GM19025 (cell line): ENCODE measurements at regions not wholly inside any gene's neighbourhood (a gene's known extent, or its start where the extent isn't known, plus 50 kb on each side); places are given as distances from the start of the nearest gene placed in this dataset.
A peak's percentile ranks its signal among the peaks of the same experiment; 100 is the strongest.

Source experiments
- ATAC-seq: cut with Tn5 transposase; IDR thresholded peaks from one replicate; pipeline ENCODE4 v1.9.1; 2021; ENCODE audit warnings: mild to moderate bottlenecking, low read depth, moderate library complexity; ENCODE audit not compliant: unreplicated experiment

DNA sequence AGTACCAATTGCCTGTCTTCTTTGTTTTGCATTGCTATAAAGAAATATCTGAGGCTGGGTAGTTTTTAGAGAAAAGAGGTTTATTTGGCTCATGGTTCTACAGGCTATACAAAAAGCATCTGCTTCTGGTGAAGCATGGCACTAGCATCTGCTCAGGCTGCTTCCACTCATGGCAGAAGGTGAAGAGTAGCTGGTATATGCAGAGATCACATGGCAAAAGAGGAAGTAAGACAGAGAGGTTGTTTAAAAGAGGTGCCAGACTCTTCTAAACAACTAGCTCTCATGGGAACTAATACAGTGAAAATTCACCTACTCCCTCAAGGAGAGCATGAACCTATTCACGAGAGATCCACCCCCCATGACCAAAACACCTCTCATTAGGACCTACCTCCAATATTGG, 56.7 kb upstream of the GUCA2B start:
- ATAC-seq, result no peak

DNA sequence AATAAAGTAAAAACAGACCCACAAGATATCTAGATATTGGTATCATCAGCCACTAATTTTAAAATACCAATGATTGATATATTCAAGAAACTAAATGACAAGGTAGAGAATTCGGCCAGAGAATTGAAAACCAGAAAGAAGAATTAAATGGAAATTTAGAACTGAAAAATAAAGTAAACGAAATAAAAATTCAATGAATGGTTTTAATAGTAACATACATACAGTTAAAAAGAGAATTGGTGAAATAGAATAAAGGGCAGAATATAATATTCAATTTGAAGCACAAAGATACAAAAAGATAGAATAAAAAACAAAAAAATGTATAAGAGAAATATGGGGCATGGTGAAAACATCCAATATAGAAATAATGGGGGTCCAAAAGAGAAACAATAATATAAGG, 64.0 kb upstream of the GUCA2B start:
- no peak for ATAC-seq

DNA sequence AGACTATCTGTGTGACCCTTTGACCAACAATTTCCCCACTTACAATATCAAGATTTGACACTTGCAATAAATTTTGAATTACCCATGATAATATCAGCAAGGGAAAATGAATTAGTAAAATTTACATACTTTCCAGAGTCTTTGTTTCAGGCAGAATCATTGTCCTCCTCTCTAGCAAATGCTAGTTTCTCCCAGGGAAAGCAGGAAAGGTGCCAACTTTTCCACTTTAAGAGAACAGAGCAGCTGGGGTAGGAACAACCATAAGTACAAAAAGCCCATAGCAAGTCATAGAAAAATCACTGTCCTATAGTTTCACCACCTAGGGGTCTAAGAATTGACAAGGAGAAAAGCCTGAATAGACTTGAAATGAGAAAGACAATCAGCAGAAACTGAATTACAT, 67.1 kb upstream of the GUCA2B start:
- no peak for ATAC-seq

DNA sequence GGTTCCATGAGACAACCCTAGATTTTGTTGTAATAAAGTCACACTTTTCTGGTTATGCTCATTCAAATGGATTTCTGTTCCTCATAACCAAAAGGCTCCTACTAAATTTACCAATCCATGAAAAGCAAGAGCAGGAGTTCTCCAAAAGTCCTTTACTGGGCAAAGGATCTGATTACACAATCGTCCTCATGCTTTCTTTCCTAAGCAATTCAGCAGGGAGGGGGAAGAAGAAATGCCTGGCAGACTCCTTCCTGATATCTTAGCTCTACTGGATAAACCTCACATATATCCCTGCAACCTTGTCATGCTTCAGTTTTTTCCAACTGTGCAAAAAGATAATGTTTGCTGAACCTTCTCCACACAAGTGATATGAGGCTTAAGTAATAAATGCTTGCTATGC, 67.6 kb upstream of the GUCA2B start:
- no peak for ATAC-seq

DNA sequence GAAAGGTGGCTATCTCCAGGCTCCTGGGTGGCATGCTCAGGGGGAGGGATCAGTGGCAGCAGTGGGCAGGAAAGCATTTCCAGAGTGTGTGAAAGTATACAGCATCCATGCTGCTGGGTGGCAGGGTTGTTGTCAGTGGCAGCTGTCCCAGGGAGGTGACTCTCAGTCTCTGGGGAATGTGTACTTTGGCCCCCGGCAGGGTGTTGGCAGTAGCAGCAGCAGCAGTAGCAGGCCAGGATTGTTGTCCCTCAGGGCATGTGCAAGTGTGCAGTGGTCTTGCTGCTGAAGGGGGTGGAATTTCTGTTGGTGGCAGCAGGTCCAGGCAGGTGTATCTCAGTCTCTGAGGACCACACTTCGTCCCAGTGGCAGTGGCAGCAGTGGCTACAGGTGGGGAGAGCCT, 71.7 kb upstream of the GUCA2B start:
- no peak for ATAC-seq

DNA sequence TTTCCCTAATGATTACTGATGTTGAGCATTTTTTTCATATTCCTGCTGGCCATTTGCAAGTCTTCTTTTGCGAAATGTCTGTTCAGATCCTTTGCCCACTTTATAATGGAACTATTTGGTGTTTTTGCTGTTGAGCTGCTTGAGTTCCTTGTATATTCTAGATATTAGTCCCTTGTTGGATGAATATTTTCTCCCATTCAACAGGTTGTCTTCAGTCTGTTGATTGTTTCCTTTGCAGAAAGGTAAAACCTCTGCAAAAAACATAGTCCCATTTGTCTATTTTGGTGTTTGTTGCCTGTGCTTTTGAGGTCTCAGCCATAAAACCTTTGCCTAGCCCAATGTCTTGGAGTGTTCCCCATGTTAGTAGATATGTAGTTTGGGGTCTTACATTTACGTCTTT, 78.0 kb upstream of the GUCA2B start:
- no peak for ATAC-seq

DNA sequence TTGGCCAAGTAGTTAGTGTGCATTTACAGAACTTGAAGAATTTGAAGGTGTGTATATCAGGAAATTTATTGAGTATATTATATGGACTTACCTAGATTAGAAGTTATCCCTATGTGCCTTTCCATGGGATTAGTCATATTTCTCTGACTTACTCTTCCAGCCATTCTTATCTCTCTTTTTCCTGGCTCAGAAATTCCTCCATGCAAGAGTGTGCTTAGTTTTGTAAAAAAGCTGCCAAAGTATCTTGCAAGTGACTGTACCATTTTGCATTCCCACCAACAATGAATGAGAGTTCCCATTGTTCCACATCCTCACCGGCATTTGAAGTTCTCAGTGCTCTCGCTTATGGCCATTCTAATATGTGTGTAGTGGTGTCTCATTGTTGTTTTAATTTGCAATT, 82.2 kb upstream of the GUCA2B start:
- ATAC-seq, result no peak

DNA sequence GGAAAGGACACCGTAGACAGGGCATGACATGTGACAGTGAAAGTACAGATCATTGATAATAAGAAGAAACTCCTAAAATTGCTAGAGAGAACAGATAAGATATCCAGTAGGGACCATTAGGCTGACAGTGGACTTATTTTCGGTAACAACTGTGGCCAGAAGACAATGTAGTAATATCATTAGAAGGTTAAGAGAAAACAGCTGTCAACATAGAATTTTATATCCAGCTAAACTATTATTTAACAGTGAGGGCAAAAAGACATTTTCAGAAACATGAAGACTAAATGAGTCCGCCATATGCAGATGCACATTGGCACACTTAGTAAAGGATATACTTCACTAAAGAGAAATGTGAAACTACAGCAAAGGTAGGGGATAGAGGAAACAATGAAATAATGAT, 95.4 kb upstream of the GUCA2B start:
- ATAC-seq, result no peak

DNA sequence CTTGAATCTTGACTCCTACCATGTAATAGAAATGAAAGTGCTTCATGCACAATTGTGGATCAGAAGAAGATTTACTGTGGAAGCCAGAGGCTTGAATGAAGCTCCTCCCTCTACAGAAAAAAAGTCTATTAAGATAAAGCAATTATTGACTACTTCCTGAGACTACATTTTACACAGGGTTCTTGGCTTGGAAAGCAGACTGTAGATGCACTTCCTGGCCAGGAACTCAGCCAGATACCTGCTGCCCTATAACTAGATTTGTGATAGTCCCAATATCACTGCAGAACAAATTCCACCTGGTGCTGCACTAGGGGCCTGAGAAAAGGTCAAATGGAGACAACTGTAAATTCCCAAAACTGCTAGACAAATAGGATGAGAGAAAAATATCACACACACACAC, 96.8 kb upstream of the GUCA2B start:
- ATAC-seq, result no peak

DNA sequence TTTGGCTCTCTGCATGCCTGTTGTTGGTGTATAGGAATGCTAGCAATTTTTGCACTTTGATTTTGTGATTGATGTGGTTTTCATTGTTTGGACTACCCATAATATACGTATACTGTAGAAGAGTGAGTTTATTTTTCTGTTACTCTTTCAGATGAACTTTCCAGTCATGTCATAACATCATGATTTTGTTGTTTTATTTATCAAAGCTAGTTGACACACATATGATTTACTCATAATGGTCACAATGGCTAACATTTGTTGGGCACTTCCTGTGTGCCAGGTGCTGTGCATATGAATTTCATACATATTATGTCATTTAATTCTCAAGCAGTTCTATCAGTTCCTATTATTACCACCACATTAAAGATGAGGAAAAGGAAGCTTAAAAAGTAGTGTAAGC, 98.1 kb upstream of the GUCA2B start:
- ATAC-seq, result no peak

DNA sequence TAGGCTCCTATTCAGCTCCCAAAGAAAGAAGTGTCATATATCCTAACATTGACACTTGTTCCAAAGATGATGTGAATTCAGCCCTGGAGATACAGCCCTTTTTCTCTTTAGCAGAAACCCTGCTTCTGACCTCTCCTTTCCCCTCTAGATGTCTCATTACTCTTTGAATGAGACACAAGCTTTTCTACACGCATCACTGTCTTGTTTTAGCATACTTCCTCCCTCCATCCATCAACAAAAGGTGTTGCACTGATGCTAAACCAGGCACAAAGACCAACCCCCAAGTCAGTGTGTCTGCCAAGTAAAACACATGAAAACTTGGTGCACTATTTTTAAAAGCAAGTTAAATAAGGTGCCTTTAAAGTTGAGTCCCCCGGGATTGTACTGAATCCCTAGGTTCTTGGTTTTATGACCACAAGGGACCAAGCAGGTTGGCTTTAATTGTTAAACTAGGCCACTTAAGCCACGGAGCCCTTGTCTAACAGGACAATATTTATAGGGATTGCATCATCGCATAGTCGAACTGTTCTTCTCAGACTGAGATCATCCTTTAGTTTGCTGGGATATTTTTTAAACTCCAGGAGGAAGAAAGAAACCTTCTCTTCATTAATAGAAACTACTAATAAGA, 101.0 kb upstream of the GUCA2B start:
- ATAC-seq, result no peak

DNA sequence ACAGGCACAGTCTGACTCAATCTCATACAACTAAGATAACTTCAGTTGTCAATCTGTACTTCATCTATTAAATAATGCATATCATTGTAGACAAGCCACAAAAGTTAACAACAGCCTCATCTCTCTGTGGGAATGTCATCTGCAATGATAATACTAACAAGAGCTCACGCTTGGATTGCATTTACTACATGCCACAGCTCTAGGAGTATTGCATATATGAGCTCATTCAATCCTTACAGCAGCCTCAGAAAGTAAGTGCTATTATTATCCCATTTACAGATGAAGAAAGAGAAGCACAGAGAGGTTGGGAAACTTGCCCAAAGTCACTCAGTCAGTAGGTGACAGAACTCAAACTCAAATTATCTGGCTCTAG, 105.7 kb upstream of the GUCA2B start:
- ATAC-seq, result no peak

DNA sequence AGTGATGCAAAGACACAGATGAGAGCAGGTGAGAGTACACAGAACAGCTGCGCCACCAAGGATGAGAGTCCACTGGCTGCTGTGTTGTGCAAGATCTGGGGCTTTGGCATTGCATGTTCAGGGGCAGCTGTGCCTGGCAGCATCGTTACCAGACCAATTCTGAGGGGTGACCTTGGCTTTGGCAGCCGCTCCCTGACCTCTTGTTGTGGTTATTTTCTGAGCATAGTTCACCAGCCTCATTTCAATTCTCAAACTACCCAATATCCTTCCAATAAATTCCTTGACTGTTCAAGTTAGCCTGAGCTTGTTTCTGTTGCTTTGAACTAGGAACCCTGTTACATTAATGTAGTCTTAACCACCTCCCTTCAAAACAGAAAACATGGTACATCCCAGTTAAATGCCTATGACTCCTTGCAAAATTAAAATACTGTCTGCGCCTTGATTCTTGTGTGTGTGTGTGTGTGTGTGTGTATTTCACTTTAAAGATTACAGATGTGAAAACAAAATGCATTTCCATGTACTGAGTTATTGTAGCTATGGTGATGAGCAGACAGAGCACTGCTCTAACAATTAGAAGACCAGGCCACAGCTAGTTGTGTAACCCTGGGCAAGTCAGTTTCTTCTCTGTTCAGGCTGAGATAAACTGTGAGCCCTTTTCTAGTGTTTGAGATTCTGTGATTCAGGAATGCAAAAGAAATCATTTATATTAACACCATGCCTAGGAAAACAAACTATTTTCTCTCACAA, 106.3 kb upstream of the GUCA2B start:
- no peak for ATAC-seq

DNA sequence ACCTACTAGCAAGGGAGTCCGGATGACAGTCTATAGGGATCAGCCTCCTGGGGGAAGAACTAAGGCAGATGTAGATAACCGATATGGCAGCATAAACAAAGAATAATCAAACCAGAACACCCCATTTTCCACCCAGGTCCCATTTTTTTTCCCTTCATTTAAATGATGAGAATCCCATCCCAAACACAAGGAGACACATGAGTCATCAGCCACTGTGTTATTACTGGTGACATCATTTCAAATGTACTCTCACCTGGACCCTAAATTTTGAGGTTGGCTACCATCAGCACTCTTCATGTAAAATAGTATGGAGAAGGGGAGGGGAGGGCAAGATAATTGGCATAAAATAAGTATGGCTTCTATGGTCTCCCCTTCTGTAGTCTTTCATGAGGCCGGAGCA, 108.9 kb upstream of the GUCA2B start:
- ATAC-seq, result no peak

DNA sequence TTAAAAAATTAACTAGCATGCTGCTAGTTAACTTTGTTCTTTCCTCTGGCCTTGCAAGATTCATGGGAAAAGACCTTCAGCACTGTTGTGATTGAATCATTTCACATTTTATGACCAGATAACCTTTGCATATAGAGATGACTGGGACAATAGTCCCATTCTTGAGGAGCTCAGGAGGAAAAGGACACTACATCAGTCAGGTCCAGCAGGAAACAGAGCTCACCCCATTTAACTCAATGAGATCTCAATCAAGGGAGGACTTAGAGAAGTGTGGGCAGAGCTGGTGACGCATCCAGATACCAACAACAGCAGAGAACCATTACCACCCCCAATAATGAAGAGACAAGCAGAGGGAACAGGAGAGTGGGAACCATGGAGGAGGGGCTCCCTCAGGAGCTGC, 109.4 kb upstream of the GUCA2B start:
- ATAC-seq, result no peak

DNA sequence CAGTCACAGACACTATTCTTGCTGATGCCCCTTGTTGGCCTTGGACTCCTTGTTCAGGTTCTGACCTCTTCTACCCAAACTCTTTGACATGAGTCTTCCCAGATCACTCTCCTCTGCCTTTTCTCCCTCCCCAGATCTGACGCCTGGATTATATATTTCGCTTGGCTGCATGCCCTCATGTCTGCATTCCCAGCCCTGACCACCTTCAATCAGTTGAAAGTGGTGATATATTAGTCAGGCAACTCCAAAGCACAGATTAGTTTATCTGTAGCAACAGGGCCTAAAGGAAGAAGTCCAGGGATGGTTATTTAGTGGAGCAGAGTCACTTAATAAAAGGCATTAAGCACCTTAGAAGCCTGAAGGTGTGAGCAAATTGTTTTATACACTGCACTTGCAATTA, 110.0 kb upstream of the GUCA2B start:
- ATAC-seq, result no peak

DNA sequence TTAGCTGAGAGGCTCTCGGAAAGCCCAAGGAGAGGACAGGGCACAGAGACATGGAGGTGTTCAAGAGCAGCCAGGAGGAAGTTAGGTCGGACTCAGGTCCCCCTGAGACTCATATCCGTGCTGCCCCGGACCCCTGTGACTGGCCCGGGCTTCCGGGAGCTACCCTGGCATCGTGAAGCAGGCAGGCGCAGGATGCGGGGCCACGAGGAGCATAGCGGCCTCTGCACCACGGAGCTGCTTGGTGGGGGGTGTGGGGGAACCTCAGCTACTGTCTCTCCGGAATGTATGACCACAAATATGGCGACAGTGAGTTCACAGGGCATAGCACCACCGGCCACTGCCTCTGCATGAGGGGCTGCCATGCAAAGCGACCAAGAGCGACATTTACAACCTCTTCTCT, 112.2 kb upstream of the GUCA2B start:
- no peak for ATAC-seq

DNA sequence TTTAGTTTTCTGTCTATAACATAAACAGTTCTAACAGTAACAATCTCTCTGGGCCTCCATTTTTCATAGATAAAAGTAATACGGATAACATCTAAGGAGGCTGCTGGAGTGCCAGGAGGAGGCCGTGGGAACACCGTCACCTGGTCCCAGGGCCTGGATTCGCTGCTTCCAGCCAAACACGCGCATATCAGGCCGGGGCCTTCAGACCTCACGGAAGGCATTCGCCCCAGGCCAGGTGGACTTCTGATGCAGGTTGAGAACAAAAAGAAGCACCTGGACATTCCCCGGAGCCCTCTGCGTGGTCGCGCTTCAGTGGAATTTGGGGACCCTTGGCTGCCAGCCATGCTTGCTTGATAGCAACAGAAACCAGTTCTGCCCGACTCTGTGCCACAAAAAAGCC, 113.1 kb upstream of the GUCA2B start:
- ATAC-seq, result no peak

DNA sequence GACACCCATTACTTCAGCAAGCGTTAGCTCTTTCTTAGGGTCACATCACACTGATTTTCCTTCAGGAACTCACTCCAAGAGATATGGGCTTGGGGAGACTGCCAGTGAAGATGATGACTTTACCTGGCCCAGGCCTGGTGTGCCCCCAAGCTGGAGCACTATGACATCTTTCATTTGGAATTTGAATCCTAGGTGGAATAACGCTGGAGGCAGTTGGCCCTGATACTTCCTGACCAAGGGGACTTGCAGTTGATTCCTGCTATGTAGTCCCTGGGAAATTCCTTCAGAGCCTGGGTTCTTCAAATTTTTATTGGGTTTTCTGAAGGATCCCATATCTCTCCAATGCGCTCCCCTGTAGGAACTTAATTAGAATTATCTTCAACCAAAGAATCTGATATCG, 114.9 kb upstream of the GUCA2B start:
- ATAC-seq, result no peak

DNA sequence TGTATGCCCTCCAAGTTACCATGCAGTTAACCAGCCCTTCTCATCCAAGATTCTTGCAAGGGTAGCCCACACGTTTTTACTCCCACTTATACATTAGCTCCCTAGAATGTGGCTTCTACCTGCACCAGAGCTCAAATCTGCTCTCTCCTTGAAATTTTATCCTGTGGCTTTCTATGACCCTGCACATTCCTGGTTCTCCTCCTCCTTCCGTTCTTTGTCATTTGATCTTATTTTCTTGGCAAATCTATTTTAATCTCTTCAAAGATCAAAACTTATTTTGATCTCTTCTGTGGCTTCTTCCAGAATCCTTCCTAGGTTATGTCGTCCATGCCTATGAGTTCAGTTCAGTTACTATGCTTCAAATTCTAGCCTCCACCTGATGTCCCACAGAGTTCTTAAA, 115.6 kb upstream of the GUCA2B start:
- no peak for ATAC-seq

DNA sequence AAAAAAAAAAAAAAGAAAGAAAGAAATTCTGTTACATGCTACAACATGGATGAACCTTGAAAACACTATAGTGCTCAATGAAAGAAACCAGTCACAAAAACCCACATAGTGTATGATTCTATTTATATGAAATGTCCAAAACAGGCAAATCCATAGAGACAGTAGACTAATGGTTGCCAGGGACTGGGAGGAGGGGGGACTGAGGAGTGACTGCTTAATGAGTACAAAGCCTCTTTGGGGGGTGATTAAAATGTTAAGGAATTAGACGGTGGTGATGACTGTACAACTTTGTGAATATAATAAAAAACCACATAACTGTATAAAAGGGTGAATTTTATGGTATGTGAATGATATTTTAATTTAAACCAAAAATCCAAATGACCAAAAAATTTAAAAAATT, 116.0 kb upstream of the GUCA2B start:
- no peak for ATAC-seq

DNA sequence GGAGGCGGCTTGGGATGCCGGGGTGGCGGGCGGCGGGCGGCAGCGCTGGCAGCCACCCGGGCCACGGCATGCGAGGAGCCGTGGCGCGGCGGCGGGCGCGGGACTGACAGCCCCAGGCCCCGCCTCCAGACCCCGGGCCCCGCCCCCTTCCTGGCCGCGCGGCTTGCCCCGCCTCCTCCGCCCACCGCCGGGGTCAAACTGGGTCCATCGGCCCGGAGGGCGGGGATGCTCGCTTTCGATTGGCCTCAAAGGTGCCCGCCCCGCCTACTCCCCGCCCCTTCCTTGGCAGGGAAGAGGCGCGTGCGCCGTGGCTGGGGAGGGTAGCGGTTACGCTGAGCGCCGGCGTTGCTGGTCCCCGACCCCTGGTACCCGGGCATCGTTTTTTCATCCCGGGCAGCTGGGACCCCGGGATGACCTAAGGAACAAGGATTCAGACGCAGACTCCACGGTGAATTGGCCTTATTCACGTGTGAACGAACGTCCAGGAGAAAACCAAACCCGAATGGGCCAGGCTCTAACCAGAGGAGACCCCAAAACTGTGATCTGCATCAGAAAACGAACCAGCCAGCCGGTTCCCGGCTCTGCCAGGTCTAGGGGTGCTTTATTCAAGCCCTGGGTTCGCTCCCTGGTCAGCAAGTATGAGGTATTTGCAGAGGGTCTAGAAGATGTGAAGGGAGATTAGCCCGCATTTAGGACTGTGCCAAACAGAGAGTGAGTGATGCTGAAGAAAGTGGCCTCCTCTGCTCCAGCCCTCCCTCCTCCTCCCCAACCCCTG, 117.2 kb upstream of the GUCA2B start:
- ATAC-seq, result peak; percentile 91
